ACC112 (cell line): ENCODE measurements at regions not wholly inside any gene's neighbourhood (a gene's known extent, or its start where the extent isn't known, plus 50 kb on each side); places are given as distances from the start of the nearest gene placed in this dataset.
"Not testable (repeated sequence)": the region's sequence is repeated elsewhere in the genome, so short reads cannot be mapped to it uniquely, and the experiment has no call there.

Experiments
- H2AFZ ChIP-seq: fragments of 200-600 bp; sonication (generic); one replicate; pipeline ENCODE4 v1.6.0; 2017; ENCODE audit warnings: antibody characterized with exemption, low read length; ENCODE audit not compliant: unreplicated experiment
- H3K27ac ChIP-seq: fragments of 200-600 bp; sonication (generic); 2 replicates; pipeline ENCODE4 v1.5.1; 2014; ENCODE audit warnings: low read depth, mild to moderate bottlenecking, antibody characterized with exemption, low read length, moderate library complexity
- H3K27me3 ChIP-seq: fragments of 200-600 bp; sonication (generic); 2 replicates; pipeline ENCODE4 v1.6.1; 2014; ENCODE audit warnings: mild to moderate bottlenecking, antibody characterized with exemption, low read length, moderate library complexity, mixed read lengths; ENCODE audit not compliant: insufficient read depth
- H3K36me3 ChIP-seq: fragments of 200-600 bp; sonication (generic); 2 replicates; pipeline ENCODE4 v1.6.1; 2016; ENCODE audit warnings: mild to moderate bottlenecking, antibody characterized with exemption, low read length, moderate library complexity, mixed read lengths; ENCODE audit not compliant: insufficient read depth
- H3K4me1 ChIP-seq: fragments of 200-600 bp; sonication (generic); one replicate; pipeline ENCODE4 v1.6.1; 2016; ENCODE audit warnings: low read length, mixed read lengths; ENCODE audit not compliant: insufficient read depth, unreplicated experiment, control insufficient read depth
- H3K4me3 ChIP-seq: fragments of 200-600 bp; sonication (generic); 2 replicates; pipeline ENCODE4 v1.5.1; 2014; ENCODE audit warnings: mild to moderate bottlenecking, low read depth, low read length
- H3K79me2 ChIP-seq: fragments of 200-600 bp; sonication (generic); one replicate; pipeline ENCODE4 v1.6.0; 2016; ENCODE audit warnings: low read length; ENCODE audit not compliant: control insufficient read depth, unreplicated experiment, insufficient read depth

DNA sequence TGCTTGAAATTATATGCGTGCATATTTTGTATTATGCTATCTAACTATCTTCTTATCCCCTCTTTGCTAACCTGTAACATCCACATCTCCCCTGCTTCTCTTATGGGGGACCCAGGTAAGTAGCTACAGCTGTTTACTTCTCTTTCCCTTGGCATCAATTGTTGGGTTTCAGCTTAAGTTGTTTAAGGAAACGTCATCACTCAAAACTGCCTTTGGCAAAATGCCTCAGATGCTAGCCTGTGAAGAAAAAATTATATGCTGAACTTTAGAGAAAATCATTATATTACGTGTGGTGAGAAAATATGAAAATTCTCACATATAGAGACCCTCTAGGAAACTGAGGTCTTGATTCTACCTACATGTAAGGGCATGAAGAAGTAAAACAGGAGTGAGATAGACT, 447.0 kb upstream of the NECTIN3 start:
- H3K4me3 ChIP-seq, result no peak overlapping the region
- no peaks in the 10 kb centered on the region for H3K79me2 ChIP-seq
- no peak overlapping the region for H2AFZ ChIP-seq
- H3K27ac ChIP-seq, result no peak overlapping the region
- 0 out of 2 replicates have a peak, but pooled peaks cover 4% of the 10 kb centered on the region for H3K36me3 ChIP-seq
- peaks cover 4% of the 10 kb centered on the region for H3K4me1 ChIP-seq
- no peaks in the 10 kb centered on the region for H3K27me3 ChIP-seq

GRCh38 chr3:110625201-110625747, 446.3 kb upstream of the NECTIN3 start:
- peaks cover 4% of the 10 kb centered on the region for H3K4me1 ChIP-seq

DNA sequence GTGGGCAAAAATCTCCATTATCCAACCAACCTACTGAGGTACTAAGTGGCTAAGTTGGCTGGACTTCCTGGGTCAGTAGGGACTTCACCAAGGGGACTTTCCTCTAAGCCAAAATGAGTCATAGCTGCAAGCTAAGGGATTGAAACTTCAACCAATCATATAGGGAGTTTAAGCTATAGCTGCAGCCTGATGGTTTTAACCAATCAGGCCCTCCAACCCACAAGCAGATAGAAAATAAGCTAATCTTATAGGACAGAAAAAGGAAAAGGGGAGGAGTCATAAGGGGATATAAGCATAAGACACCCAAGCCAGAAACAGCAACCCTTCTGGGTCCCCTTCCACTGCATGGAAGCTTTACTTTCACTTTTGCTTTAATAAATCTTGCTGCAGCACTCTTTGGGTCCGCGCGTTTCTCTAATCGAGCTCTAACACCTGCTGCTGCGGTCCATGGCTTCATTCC, 444.9 kb upstream of the NECTIN3 start:
- H3K4me3 ChIP-seq, H3K79me2 ChIP-seq, H2AFZ ChIP-seq, H3K27me3 ChIP-seq, H3K27ac ChIP-seq, H3K36me3 ChIP-seq, H3K4me1 ChIP-seq: not testable (repeated sequence)

More at GRCh38 chr3:110625201-110625747, 446.3 kb upstream of the NECTIN3 start:
- Histone ChIP-seq H3K4me3 (no peak overlapping the region), H2AFZ (no peak overlapping the region), H3K27me3 (no peaks in the 10 kb centered on the region), H3K36me3 (0 out of 2 replicates have a peak, but pooled peaks cover 4% of the 10 kb centered on the region), H3K79me2 (no peaks in the 10 kb centered on the region), H3K27ac (no peak overlapping the region)

GRCh38 chr3:110628650-110629301, 442.8 kb upstream of the NECTIN3 start:
- Histone ChIP-seq H3K79me2 (no peaks in the 10 kb centered on the region), H3K4me3 (no peak overlapping the region), H3K27ac (no peak overlapping the region), H3K36me3 (no peaks in the 10 kb centered on the region), H3K4me1 (no peaks in the 10 kb centered on the region), H3K27me3 (no peaks in the 10 kb centered on the region), H2AFZ (no peak overlapping the region)

- Histone ChIP-seq H3K27ac (no peak overlapping the region), H3K36me3 (no peaks in the 10 kb centered on the region), H3K79me2 (no peaks in the 10 kb centered on the region), H2AFZ (no peak overlapping the region), H3K4me1 (no peaks in the 10 kb centered on the region), H3K27me3 (no peaks in the 10 kb centered on the region), H3K4me3 (no peak overlapping the region)
Observed at GRCh38 chr3:110629917-110630316, 441.7 kb upstream of the NECTIN3 start.

DNA sequence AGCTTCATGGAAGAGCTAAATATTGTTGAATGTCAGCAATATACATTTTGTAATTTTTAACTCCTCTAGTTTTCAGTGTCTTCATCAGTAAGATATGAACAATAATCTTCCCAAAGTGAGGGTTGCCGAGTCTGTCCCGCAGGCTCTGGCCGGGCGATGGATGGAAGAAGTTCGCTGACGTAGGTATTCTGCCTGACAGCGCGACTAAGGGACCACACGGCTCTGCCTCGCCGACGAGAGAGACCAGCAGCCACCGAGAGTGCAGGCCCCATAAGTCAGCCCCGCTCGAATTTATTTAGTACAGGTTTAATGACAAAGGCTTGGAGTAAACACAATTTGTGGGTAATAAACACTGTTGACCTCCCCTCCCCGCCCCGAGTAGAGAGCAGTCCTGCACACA, 427.4 kb upstream of the NECTIN3 start:
- Histone ChIP-seq H3K27me3 (no peaks in the 10 kb centered on the region), H3K27ac (no peak overlapping the region), H3K4me3 (no peak overlapping the region), H3K79me2 (no peaks in the 10 kb centered on the region), H3K36me3 (no peaks in the 10 kb centered on the region), H3K4me1 (no peaks in the 10 kb centered on the region), H2AFZ (no peak overlapping the region)

DNA sequence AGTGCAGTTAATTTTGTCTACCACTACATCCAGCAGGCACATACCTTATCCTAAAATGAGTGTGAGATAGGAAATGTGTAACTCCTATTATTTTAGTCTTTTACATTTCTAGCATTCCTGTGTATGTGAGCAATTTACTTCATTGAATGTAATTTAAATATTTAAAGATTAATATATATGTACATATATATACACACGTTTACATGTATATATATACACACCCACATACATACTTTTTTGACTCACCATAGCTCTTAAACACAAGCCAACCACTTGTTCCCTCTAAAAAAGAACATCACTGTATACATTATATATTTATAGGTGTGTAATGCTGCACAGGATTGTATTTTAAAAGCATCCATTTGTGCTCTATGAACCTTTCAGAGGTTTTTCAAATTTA, 425.6 kb upstream of the NECTIN3 start:
- no peak overlapping the region for H2AFZ ChIP-seq
- no peaks in the 10 kb centered on the region for H3K36me3 ChIP-seq
- no peak overlapping the region for H3K27ac ChIP-seq
- H3K4me3 ChIP-seq, result no peak overlapping the region
- no peaks in the 10 kb centered on the region for H3K79me2 ChIP-seq
- H3K4me1 ChIP-seq, result no peaks in the 10 kb centered on the region
- no peaks in the 10 kb centered on the region for H3K27me3 ChIP-seq

DNA sequence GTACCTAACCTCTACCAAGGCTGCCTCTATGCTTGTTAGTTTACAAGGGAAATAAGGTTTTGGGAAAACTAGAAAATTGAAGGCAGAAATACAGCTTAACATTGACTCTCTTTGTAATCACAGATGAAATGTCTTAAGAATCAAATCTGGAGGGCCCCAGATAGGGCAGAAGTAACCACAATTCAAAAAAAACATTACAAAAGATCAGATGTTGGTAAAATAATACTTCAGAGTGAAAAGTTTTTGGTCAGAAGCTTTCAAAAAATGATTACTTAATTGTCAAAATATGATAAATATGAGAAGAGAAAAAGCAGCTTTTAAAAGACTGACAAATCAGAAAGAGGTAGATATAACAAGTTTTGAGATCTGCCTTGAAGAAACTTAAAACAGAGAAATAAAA, 425.1 kb upstream of the NECTIN3 start:
- H3K4me1 ChIP-seq, result no peaks in the 10 kb centered on the region
- no peak overlapping the region for H3K4me3 ChIP-seq
- no peak overlapping the region for H2AFZ ChIP-seq
- H3K27me3 ChIP-seq, result no peaks in the 10 kb centered on the region
- H3K27ac ChIP-seq, result no peak overlapping the region
- H3K79me2 ChIP-seq, result no peaks in the 10 kb centered on the region
- no peaks in the 10 kb centered on the region for H3K36me3 ChIP-seq

GRCh38 chr3:110647586-110647985, 424.0 kb upstream of the NECTIN3 start:
- no peaks in the 10 kb centered on the region for H3K4me1 ChIP-seq
- H3K27me3 ChIP-seq, result no peaks in the 10 kb centered on the region
- no peak overlapping the region for H3K27ac ChIP-seq
- H2AFZ ChIP-seq, result no peak overlapping the region
- no peak overlapping the region for H3K4me3 ChIP-seq
- no peaks in the 10 kb centered on the region for H3K79me2 ChIP-seq
- no peaks in the 10 kb centered on the region for H3K36me3 ChIP-seq

DNA sequence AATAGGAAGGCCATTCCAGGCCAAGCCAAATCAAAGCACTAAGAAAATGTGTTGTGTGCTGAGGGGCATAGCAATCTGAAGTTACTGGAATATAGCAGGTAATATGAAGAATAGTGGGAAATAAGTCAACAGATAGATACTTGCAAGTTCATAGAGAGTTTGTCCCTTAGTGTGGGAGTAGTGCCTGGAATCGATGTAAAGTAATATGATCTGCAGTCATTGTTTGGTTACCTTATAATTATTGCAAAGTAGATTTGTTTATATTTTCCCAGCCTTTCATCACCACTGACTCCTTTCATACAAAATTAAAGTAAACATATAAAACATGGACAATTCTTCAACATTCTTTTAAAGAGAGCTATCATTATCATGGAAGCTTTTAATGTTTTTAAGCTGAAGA, 420.9 kb upstream of the NECTIN3 start:
- no peaks in the 10 kb centered on the region for H3K4me1 ChIP-seq
- no peaks in the 10 kb centered on the region for H3K79me2 ChIP-seq
- H3K27me3 ChIP-seq, result no peaks in the 10 kb centered on the region
- no peak overlapping the region for H2AFZ ChIP-seq
- H3K27ac ChIP-seq, result no peak overlapping the region
- H3K4me3 ChIP-seq, result no peak overlapping the region
- no peaks in the 10 kb centered on the region for H3K36me3 ChIP-seq

- H3K4me1 ChIP-seq, result no peaks in the 10 kb centered on the region
- H3K27ac ChIP-seq, result no peak overlapping the region
- H2AFZ ChIP-seq, result no peak overlapping the region
- no peaks in the 10 kb centered on the region for H3K27me3 ChIP-seq
- H3K4me3 ChIP-seq, result no peak overlapping the region
- no peaks in the 10 kb centered on the region for H3K36me3 ChIP-seq
- H3K79me2 ChIP-seq, result no peaks in the 10 kb centered on the region
Observed at GRCh38 chr3:110654843-110655502, 416.6 kb upstream of the NECTIN3 start.
